Left ventricle myocardium inferior (tissue), 1 donor: ENCODE measurements at regions not wholly inside any gene's neighbourhood (a gene's known extent, or its start where the extent isn't known, plus 50 kb on each side); places are given as distances from the start of the nearest gene placed in this dataset.

Experiments used
- DNase-seq: peaks from one replicate; pipeline ENCODE4 v3.0.0-alpha.2; 2020
- H3K27ac ChIP-seq: fragments of 200-600 bp; replicated peaks from 2 replicates; pipeline ENCODE4 v1.8.0; 2021
- H3K27me3 ChIP-seq: fragments of 200-600 bp; 2 replicates; pipeline ENCODE4 v1.8.0; 2021; ENCODE audit warnings: low read depth
- H3K36me3 ChIP-seq: fragments of 200-600 bp; 2 replicates; pipeline ENCODE4 v1.8.0; 2021
- H3K4me1 ChIP-seq: fragments of 200-600 bp; 2 replicates; pipeline ENCODE4 v1.8.0; 2021
- H3K4me3 ChIP-seq: fragments of 200-600 bp; 2 replicates; pipeline ENCODE4 v1.8.0; 2021; ENCODE audit warnings: mild to moderate bottlenecking, moderate library complexity
- H3K9me3 ChIP-seq: fragments of 200-600 bp; replicated peaks from 2 replicates; pipeline ENCODE4 v1.8.0; 2021
- intact Hi-C: fragments of 100-400 bp; cut with micrococcal nuclease; formaldehyde crosslinking; loops from one replicate; pipeline ENCODE4 v1.11.0; 2022
- TF ChIP-seq, protein P1 (sequence below): fragments of 200-600 bp; IDR thresholded peaks from 2 replicates; pipeline ENCODE4 v1.8.0; 2021; ENCODE audit warnings: antibody characterized with exemption, mild to moderate bottlenecking, borderline replicate concordance
- donor health status: DM: no; HTN: yes; CAD: no; lungs with severe emphysema.

GRCh38 chr4:138669479-138670315 lies 345.9 kb upstream of the NOCT start:
- intact Hi-C loops: no loop called here

DNA sequence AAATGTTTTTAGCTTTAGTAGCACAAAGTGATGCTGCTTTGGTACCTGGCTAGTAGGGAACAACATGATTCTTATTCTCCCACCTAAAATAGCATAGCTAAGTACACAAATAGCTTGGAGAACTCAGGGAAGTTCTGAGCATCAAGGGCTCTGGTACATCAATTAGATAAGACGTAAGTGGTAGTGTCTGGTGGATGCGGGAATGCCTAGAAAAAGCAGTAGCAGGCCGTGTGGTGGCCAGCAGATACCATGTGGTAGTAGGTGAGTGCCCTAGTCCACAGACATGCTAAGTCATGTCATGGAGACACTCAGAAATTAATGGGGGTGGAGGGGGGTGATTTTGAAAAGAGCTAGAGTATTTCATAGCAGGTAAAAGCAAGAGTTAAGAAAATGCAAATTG lies 347.3 kb upstream of the NOCT start:
- Histone ChIP-seq H3K4me1 (peaks cover 29% of the 10 kb centered on the region), H3K27ac (no peak overlapping the region), H3K9me3 (no peaks in the 10 kb centered on the region), H3K36me3 (no peaks in the 10 kb centered on the region), H3K4me3 (no peak overlapping the region), H3K27me3 (no peaks in the 10 kb centered on the region)
- DNase-seq: no peak
- intact Hi-C loops: no loop called here
- TF ChIP-seq, protein P1, sequence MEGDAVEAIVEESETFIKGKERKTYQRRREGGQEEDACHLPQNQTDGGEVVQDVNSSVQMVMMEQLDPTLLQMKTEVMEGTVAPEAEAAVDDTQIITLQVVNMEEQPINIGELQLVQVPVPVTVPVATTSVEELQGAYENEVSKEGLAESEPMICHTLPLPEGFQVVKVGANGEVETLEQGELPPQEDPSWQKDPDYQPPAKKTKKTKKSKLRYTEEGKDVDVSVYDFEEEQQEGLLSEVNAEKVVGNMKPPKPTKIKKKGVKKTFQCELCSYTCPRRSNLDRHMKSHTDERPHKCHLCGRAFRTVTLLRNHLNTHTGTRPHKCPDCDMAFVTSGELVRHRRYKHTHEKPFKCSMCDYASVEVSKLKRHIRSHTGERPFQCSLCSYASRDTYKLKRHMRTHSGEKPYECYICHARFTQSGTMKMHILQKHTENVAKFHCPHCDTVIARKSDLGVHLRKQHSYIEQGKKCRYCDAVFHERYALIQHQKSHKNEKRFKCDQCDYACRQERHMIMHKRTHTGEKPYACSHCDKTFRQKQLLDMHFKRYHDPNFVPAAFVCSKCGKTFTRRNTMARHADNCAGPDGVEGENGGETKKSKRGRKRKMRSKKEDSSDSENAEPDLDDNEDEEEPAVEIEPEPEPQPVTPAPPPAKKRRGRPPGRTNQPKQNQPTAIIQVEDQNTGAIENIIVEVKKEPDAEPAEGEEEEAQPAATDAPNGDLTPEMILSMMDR: no peak

More at GRCh38 chr4:138669479-138670315, 345.9 kb upstream of the NOCT start:
- Histone ChIP-seq H3K9me3 (no peaks in the 10 kb centered on the region), H3K4me3 (no peak overlapping the region), H3K4me1 (peaks cover 30% of the 10 kb centered on the region), H3K27ac (no peak overlapping the region), H3K27me3 (no peaks in the 10 kb centered on the region), H3K36me3 (no peaks in the 10 kb centered on the region)
- TF ChIP-seq, protein P1: no peak
- DNase-seq: no peak

DNA sequence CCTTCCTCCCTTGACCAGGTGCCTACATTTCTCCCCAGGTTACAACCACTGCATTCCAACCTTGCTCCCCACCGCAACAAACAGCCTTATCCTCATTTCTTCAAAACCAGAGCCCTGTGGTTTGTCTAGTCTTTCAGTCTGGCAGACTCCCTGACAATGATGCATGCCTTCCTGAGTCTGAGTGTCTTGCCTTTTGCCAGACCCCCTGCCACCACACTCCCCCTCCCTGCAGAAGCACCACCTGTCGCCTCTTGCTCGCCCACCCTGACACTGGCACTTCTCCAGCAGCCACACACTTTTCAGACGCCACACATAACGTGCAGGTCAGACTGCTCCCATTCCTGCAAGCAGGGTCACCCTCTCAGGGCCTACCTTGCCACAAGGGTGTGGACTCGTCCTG lies 349.2 kb upstream of the NOCT start:
- H3K9me3 ChIP-seq: no peaks in the 10 kb centered on the region
- no peaks in the 10 kb centered on the region for H3K36me3 ChIP-seq
- peaks cover 11% of the 10 kb centered on the region for H3K4me1 ChIP-seq
- H3K27ac ChIP-seq: no peak overlapping the region
- intact Hi-C loops: no loop called here
- H3K4me3 ChIP-seq: no peak overlapping the region
- TF ChIP-seq, protein P1: no peak
- no peaks in the 10 kb centered on the region for H3K27me3 ChIP-seq
- DNase-seq: no peak

GRCh38 chr4:138665851-138666250 lies 349.7 kb upstream of the NOCT start:
- H3K27me3 ChIP-seq: no peaks in the 10 kb centered on the region
- no peaks in the 10 kb centered on the region for H3K36me3 ChIP-seq
- TF ChIP-seq, protein P1: no peak
- DNase-seq: no peak
- intact Hi-C loops: no loop called here
- no peak overlapping the region for H3K4me3 ChIP-seq
- H3K4me1 ChIP-seq: peaks cover 6% of the 10 kb centered on the region
- H3K9me3 ChIP-seq: no peaks in the 10 kb centered on the region
- H3K27ac ChIP-seq: no peak overlapping the region

DNA sequence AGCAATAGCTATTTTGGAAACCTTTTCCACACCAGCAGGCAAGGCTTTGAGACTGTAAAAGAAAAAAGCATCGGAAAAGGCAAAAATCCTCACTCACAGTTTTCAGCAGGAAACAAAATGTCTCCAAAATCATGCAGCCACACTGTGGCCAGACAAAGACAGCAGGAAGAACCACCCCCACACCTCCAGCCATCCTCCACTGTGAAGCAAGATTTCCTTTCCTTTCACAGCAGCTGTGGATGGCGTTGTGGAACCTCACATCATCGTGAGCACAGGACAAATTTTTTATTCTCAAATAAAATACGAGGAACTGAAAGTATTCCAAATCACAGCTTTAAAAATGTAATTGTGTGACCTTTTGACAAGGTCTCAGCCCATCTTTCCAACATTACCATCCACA lies 351.7 kb upstream of the NOCT start:
- Histone ChIP-seq H3K4me1 (peaks cover 5% of the 10 kb centered on the region), H3K9me3 (no peaks in the 10 kb centered on the region), H3K36me3 (no peaks in the 10 kb centered on the region), H3K27me3 (no peaks in the 10 kb centered on the region), H3K27ac (no peak overlapping the region), H3K4me3 (no peak overlapping the region)
- TF ChIP-seq, protein P1: no peak
- intact Hi-C loops: no loop called here
- no peak for DNase-seq
